ENCODE measurements at regions not wholly inside any gene's neighbourhood (a gene's known extent, or its start where the extent isn't known, plus 50 kb on each side); places are given as distances from the start of the nearest gene placed in this dataset.

DNA sequence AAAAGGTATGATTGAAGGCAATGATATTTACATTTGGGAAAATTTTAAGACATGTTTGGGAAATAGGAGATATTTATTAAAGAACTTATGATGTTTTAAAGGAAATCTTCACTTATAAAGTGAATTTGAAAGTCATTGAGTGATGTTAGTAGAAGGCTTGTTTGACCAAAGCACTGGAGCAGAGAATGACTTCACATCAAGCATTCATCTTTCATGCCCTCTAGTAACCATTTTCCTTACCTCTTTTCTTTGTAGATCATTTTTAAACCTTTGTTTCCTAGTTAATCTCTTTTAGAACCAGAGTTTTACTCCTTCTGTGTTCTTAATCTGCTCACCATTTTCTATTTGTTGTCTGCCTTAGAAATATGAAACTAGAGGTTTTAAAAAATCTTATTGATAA is 111.3 kb upstream of the FOXP2 start:
- no peak for TF ChIP-seq CTCF (IDR thresholded peaks at IDR 0.05)

DNA sequence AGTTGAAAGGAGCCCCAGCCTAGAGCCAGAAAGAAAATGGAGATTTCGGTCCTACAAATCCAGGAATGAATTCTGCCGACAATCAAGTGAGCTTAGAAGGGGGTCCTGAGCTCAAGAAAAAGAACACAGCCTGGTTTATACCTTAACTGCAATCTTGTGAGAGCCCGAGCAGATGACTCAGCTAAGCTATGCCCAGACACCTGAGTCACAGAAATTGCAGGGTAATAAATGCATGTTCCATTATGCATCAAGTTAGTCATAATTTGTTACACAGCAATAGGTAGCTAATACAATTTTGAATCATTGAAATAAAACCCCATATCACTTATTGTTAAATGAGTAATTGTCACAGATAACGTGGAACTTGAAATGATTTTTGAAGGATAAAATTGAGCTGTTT is 111.8 kb upstream of the FOXP2 start:
- no peaks in the 10 kb centered on the region for H3K9me3 ChIP-seq (replicated peaks in 1 of 2; ENCODE audit: control insufficient read depth in 1 of 2, insufficient read depth in 1 of 2, low read length in 2 of 2)
- 76% methylated on average over 3 of the region's 4 CpGs for WGBS (ENCODE audit: insufficient coverage)
- H3K27ac ChIP-seq (ENCODE audit: low read depth in 1 of 2, low read length in 2 of 2) = no peak overlapping the region
- H3K36me3 Mint-ChIP-seq = no peaks in the 10 kb centered on the region
- H3K27ac Mint-ChIP-seq = no peak overlapping the region
- no peak overlapping the region for H3K4me3 Mint-ChIP-seq
- peaks cover 2% of the 10 kb centered on the region for H3K4me1 Mint-ChIP-seq
- no peak for TF ChIP-seq CTCF (IDR thresholded peaks at IDR 0.05)
- H3K9me3 Mint-ChIP-seq = peaks cover 0 to 2% (median 0%) of the 10 kb centered on the region in 7 donors
- H3K4me1 ChIP-seq (ENCODE audit: control insufficient read depth in 1 of 2, insufficient read depth in 2 of 2, low read length in 2 of 2) = no peaks in the 10 kb centered on the region
- no peaks in the 10 kb centered on the region for H3K27me3 Mint-ChIP-seq (ENCODE audit: low read depth in 3 of 3)
- no peaks in the 10 kb centered on the region for H3K79me2 ChIP-seq (ENCODE audit: insufficient read depth, low read length)
- H3K4me3 ChIP-seq (replicated peaks in 1 of 3; ENCODE audit: low read depth in 2 of 3, low read length in 3 of 3) = no peak overlapping the region
- no peak overlapping the region for H3K4me2 ChIP-seq (replicated peaks; ENCODE audit: extremely low read depth, low read length, poor library complexity, severe bottlenecking)
- intact Hi-C loops (cut with micrococcal nuclease) = no loop called here
- no peaks in the 10 kb centered on the region for H4K20me1 ChIP-seq (ENCODE audit: insufficient read depth, low read length)
- no peak for DNase-seq
- H3K9ac ChIP-seq (ENCODE audit: insufficient read depth, low read length, poor library complexity, severe bottlenecking) = no peak overlapping the region
- no peak overlapping the region for H2AFZ ChIP-seq (ENCODE audit: insufficient read depth, low read depth, low read length, poor library complexity, severe bottlenecking)
- no peaks in the 10 kb centered on the region for H3K27me3 ChIP-seq (ENCODE audit: control insufficient read depth in 2 of 2, insufficient read depth in 2 of 2, low read length in 2 of 2)
- no peaks in the 10 kb centered on the region for H3K36me3 ChIP-seq (replicated peaks in 1 of 2; ENCODE audit: control insufficient read depth in 1 of 2, insufficient read depth in 2 of 2, low read length in 2 of 2)

More for the DNA sequence above, 111.3 kb upstream of the FOXP2 start:
- Histone ChIP-seq H3K9ac (ENCODE audit: insufficient read depth, low read length, poor library complexity, severe bottlenecking) (no peak overlapping the region), H4K20me1 (ENCODE audit: insufficient read depth, low read length) (no peaks in the 10 kb centered on the region), H3K4me2 (replicated peaks; ENCODE audit: extremely low read depth, low read length, poor library complexity, severe bottlenecking) (no peak overlapping the region), H3K4me1 (ENCODE audit: control insufficient read depth in 1 of 2, insufficient read depth in 2 of 2, low read length in 2 of 2) (no peaks in the 10 kb centered on the region), H3K36me3 (replicated peaks in 1 of 2; ENCODE audit: control insufficient read depth in 1 of 2, insufficient read depth in 2 of 2, low read length in 2 of 2) (no peaks in the 10 kb centered on the region), H3K79me2 (ENCODE audit: insufficient read depth, low read length) (no peaks in the 10 kb centered on the region), H3K4me3 (replicated peaks in 1 of 3; ENCODE audit: low read depth in 2 of 3, low read length in 3 of 3) (no peak overlapping the region), H3K27me3 (ENCODE audit: control insufficient read depth in 2 of 2, insufficient read depth in 2 of 2, low read length in 2 of 2) (no peaks in the 10 kb centered on the region), H2AFZ (ENCODE audit: insufficient read depth, low read depth, low read length, poor library complexity, severe bottlenecking) (no peak overlapping the region), H3K27ac (ENCODE audit: low read depth in 1 of 2, low read length in 2 of 2) (no peak overlapping the region), H3K9me3 (replicated peaks in 1 of 2; ENCODE audit: control insufficient read depth in 1 of 2, insufficient read depth in 1 of 2, low read length in 2 of 2) (no peaks in the 10 kb centered on the region)
- peaks cover 0 to 2% (median 0%) of the 10 kb centered on the region in 7 donors for H3K9me3 Mint-ChIP-seq
- H3K4me1 Mint-ChIP-seq = no peaks in the 10 kb centered on the region
- no peaks in the 10 kb centered on the region for H3K36me3 Mint-ChIP-seq
- DNase-seq = no peak
- intact Hi-C loops (cut with micrococcal nuclease) = no loop called here
- H3K4me3 Mint-ChIP-seq = no peak overlapping the region
- no peaks in the 10 kb centered on the region for H3K27me3 Mint-ChIP-seq (ENCODE audit: low read depth in 3 of 3)
- H3K27ac Mint-ChIP-seq = no peak overlapping the region
